ENCODE measurements at regions not wholly inside any gene's neighbourhood (a gene's known extent, or its start where the extent isn't known, plus 50 kb on each side); places are given as distances from the start of the nearest gene placed in this dataset.

DNA sequence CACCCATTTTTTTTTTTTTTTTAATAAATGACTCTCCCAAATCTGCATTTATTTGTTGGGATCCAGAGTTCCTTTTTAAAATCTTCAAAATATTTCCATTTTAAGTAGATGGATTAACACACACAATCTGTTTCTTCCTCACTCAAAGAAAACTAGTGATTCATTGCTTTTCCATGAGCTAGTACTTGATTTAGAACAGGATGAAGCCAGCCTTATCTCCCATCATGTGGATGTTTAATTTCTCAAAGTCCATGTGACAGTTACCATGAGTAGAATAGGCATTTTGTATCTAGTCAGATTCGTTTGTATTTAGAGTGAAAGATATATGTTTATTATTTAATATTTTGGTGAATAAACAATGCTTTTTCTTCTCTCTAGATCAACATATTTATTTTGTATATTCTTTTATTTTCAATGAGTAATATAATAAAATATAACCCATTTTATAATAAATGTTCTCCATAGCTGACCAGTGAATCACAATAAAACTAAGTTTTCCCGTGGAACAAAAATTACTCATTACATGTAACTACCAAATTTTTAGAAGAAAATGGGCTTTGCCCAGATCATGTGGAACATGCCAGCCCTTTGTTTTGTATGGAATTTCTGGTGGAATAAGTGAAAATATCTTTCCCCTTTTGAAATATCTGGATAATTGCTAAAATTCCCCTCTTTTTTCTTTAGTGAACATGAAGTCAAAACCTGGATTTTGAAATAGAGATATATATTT, 54.9 kb upstream of the RPS23 start:
- no peaks in the 10 kb centered on the region for H3K27me3 ChIP-seq
- peak overlapping the region in 1 of 2 donors; percentile 77 for H3K27ac ChIP-seq
- no peaks in the 10 kb centered on the region for H3K9me3 ChIP-seq
- H3K4me1 ChIP-seq = peaks cover 0 to 15% of the 10 kb centered on the region in 2 donors
- DNase-seq = no peak
- no peak for ATAC-seq
- no peak overlapping the region for H3K4me3 ChIP-seq
- intact Hi-C loops (cut with DNase I) = no loop called here
- no peaks in the 10 kb centered on the region for H3K36me3 ChIP-seq
- no peak for TF ChIP-seq CTCF (IDR thresholded peaks at IDR 0.05)

DNA sequence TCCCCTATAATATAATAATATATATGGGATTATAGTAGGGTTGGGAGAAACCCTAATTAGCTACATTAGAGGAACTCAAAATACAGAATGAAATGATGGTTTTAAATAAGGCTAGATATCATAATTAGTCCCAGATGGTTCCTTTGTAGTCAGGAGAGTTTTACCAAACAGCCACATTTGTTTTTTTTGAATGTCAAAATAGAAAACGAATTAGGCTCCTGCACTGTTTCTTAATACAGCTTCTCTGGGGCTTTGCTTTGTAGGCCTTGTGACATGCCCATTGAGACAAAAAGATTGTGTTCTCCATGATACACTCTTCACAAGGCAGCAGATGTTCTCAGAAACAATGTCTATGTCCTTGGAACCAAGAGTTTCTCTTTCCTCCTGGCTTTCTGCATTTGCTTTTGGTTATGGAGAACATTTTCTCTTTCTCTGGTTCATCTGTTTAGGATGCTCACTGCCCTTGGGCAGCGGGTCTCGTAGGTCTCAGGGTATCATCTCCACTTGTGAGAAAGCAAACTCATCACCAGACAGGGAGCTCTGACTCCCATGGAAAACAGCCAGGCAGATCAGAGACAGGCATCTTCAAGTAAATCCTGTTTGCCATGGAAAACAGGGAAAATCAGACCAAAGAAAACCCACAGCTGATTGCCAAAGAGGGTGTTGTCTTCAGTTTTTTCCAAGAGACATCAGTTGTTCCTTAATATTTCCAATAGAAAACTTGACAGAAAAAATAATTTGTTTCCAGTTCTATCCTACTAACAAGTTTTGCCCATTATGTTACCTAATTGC, 54.1 kb upstream of the RPS23 start:
- Histone ChIP-seq H3K4me3 (no peak overlapping the region), H3K9me3 (no peaks in the 10 kb centered on the region), H3K4me1 (peaks cover 0 to 15% of the 10 kb centered on the region in 2 donors), H3K27me3 (no peaks in the 10 kb centered on the region), H3K36me3 (no peaks in the 10 kb centered on the region), H3K27ac (peak overlapping the region in 1 of 2 donors; percentile 77)
- ATAC-seq = no peak
- DNase-seq = no peak
- no peak for TF ChIP-seq CTCF (IDR thresholded peaks at IDR 0.05)
- intact Hi-C loops (cut with DNase I) = no loop called here

DNA sequence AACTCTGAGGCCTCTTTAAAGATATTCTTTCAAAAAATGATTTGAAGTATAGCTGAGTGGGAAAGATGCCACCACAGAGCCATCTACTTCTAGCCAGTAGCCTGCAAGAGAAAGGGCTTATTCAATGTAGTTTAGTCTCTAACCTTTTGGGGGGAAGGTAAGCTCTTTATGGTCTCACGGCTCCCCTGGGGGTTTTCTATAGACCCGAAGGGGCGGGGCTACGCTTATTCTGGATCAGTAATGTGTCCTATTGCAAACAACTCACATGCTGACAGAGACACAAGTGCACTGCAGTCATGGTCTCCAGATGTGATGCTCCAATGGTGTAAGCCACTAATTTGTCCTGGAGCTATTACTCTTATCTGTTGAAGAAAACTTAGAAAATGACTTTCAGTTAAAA, 53.4 kb upstream of the RPS23 start:
- no peaks in the 10 kb centered on the region for H3K36me3 ChIP-seq
- H3K4me1 ChIP-seq = peaks cover 0 to 15% of the 10 kb centered on the region in 2 donors
- peak overlapping the region in 1 of 2 donors; percentile 77 for H3K27ac ChIP-seq
- DNase-seq = no peak
- TF ChIP-seq CTCF (IDR thresholded peaks at IDR 0.05) = no peak
- no peak overlapping the region for H3K4me3 ChIP-seq
- ATAC-seq = no peak
- H3K9me3 ChIP-seq = no peaks in the 10 kb centered on the region
- H3K27me3 ChIP-seq = no peaks in the 10 kb centered on the region
- intact Hi-C loops (cut with DNase I) = no loop called here

DNA sequence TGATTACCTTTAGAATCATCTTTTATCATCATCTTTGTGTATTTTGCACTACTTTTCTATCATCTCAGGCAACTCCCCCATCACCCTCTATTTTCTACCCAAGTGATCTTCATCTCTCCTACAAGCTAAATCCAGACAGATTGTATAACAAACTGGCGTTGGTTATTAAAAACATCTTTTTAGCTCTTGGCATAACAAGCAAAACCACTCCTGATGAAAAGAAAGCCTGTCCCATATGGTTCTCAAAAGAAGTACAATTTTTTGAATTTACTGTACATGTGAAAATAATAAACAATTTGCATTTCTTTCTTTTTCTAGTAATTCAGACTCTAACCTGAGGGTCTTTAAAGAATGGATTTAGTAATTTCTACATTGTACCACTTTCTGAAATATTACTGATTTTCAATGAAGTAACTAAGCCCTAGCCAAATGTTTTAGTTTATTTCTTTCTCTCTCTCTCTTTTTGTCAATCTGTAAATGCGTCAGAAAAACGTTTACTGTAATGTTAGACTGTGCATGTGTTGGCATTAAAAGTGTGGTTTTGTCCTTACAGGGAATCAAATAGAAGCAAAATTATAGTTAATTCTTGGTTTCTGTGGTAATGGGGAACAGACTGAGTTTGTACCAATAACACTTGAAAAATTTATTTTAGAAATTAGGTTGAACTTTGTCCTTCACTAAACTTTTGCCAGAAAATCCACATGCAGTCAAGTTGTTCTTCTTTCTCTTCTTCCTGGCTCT, 52.5 kb upstream of the RPS23 start:
- Histone ChIP-seq H3K9me3 (no peaks in the 10 kb centered on the region), H3K4me3 (no peak overlapping the region), H3K36me3 (no peaks in the 10 kb centered on the region), H3K27me3 (no peaks in the 10 kb centered on the region), H3K4me1 (peaks cover 0 to 15% of the 10 kb centered on the region in 2 donors), H3K27ac (peak overlapping the region in 1 of 2 donors; percentile 77)
- no peak for ATAC-seq
- intact Hi-C loops (cut with DNase I) = no loop called here
- TF ChIP-seq CTCF (IDR thresholded peaks at IDR 0.05) = no peak
- no peak for DNase-seq

GRCh38 chr5:82329393-82329792, 51.2 kb upstream of the RPS23 start:
- H3K27ac ChIP-seq = no peak overlapping the region
- H3K9me3 ChIP-seq = no peaks in the 10 kb centered on the region
- DNase-seq = no peak
- H3K27me3 ChIP-seq = no peaks in the 10 kb centered on the region
- ATAC-seq = no peak
- intact Hi-C loops (cut with DNase I) = no loop called here
- no peak overlapping the region for H3K4me3 ChIP-seq
- no peaks in the 10 kb centered on the region for H3K36me3 ChIP-seq
- peaks cover 0 to 3% of the 10 kb centered on the region in 2 donors for H3K4me1 ChIP-seq
- TF ChIP-seq CTCF (IDR thresholded peaks at IDR 0.05) = no peak
